WI38 (cell line): ENCODE measurements at regions not wholly inside any gene's neighbourhood (a gene's known extent, or its start where the extent isn't known, plus 50 kb on each side); places are given as distances from the start of the nearest gene placed in this dataset.

ENCODE experiments used
- H3K4me3 ChIP-seq: 2 replicates; pipeline ENCODE4 v1.5.1; 2011; ENCODE audit warnings: low read depth, mild to moderate bottlenecking, control low read depth, low read length
- TF ChIP-seq, protein P1 (sequence below): IDR thresholded peaks from 2 replicates; pipeline ENCODE4 v1.5.1; 2012; ENCODE audit warnings: low read depth, mild to moderate bottlenecking, control low read depth, low read length

DNA sequence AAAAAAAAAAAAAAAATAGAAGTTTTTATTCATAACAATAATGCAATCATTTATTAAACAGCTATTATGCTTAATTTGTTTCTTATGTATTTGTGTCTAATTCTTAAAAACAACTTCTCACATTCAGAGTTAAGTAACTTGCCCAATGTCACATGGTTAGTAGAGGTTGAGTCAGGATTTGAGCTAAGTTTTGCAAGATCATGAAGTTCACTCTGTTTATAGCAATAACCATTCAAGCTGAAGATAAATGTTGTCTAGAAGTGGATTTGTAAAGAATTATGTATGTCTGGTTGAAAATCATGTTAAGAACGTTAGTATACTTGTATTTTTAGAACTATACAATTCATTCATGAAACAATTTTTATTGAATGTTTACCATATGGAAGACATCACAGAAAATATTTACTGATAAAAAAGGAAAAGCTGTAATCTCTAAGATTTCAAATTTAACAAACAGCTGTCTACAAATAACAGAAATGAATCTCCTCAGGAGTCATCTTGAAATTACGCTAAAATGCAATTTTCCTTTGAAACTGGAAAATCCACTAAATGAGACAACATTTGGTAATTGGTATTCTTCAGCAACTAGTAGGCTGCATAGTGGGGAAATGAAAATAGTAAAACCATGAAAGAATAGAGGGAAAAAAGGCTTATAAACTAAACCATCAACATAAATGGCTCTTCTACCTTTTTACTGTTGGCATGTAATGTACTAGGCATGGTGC lies 70.5 kb upstream of the AHR start:
- no peak overlapping the region for H3K4me3 ChIP-seq
- TF ChIP-seq, protein P1, sequence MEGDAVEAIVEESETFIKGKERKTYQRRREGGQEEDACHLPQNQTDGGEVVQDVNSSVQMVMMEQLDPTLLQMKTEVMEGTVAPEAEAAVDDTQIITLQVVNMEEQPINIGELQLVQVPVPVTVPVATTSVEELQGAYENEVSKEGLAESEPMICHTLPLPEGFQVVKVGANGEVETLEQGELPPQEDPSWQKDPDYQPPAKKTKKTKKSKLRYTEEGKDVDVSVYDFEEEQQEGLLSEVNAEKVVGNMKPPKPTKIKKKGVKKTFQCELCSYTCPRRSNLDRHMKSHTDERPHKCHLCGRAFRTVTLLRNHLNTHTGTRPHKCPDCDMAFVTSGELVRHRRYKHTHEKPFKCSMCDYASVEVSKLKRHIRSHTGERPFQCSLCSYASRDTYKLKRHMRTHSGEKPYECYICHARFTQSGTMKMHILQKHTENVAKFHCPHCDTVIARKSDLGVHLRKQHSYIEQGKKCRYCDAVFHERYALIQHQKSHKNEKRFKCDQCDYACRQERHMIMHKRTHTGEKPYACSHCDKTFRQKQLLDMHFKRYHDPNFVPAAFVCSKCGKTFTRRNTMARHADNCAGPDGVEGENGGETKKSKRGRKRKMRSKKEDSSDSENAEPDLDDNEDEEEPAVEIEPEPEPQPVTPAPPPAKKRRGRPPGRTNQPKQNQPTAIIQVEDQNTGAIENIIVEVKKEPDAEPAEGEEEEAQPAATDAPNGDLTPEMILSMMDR: no peak

DNA sequence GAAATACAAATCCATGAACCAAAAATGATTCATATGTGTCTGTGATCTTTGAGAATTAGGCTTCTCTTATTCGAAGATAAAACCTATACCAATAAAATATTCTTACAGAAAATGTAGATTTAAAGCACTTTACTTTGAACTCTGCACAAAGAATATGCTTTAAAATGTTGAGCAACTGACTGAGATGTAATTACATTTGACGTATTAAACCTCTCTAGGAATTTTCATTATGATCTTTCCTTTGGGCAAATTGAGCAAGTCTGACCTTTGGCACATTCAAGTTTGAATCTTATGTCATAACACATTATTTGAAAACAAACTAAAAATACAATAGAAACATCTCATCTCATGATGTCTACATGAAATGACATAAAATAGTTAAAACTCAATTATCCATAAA lies 69.2 kb upstream of the AHR start:
- TF ChIP-seq, protein P1: no peak
- H3K4me3 ChIP-seq: no peak overlapping the region

DNA sequence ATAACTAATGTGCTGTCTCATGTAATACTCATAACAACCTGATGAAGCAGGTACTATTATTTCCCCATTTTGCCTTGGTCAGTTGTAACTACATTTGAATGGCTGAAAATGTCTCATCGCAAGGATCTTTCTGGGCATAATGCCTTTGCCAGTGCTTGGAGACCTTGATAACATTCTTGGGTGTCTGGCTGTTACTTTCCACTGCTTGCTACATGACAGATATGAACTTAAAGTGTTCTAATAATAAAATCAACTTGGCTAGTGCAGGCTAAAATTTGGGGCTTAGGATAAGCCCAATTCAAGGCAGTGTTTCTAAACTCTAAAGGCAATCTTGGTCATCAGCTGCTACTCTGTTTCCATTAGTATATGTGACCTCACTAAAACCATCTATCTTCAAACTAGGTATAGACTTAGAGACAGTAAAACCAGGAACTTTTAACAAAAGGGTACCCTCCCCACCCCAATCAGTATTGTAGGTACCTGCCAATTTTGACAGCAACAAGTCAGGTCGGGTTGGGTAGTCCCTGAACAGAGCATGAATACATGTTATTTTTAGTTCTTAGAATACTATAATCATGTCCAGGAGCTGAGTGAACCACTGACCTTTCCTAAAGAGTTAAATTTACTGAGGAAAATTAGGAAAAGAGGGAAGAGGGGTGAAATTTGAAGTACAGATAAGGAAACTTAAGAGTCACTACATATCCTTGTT lies 68.2 kb upstream of the AHR start:
- TF ChIP-seq, protein P1: no peak
- H3K4me3 ChIP-seq: no peak overlapping the region

DNA sequence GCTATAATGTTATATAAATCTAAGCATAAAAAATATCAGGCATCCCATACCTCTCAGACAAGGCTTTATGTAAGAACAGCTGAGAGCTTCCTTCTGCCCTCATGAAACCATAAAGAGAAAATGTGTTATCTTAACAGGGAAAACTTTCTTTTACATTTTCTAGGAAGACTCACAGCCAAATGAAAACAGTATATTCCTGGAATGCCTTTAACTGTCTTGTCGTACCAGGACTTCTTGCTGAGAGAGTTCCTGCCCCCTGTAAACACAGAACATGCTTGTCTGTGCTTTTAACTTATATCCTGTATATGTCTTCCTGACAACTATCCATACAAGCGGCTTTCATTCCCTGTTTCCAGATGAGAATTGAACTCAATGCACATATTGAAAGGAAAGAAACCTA lies 64.8 kb upstream of the AHR start:
- no peak overlapping the region for H3K4me3 ChIP-seq
- TF ChIP-seq, protein P1: no peak

DNA sequence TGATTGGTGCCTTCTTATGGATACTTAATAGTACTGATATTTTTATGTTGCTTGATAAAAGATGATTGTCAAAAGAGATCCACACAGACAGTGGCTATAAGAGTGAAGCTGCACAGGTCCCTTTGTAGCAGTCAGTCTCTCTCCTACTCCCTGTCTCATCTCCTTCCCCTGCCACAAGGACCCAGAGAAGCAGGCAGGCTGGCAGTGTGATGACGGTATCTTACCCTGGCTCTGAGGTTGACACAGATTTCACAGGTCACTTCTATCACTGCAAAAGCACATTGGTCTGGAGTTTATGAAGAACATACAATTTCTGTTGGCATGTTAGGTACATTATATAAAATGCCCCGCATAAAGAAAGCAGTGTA lies 64.4 kb upstream of the AHR start:
- TF ChIP-seq, protein P1: no peak
- no peak overlapping the region for H3K4me3 ChIP-seq

DNA sequence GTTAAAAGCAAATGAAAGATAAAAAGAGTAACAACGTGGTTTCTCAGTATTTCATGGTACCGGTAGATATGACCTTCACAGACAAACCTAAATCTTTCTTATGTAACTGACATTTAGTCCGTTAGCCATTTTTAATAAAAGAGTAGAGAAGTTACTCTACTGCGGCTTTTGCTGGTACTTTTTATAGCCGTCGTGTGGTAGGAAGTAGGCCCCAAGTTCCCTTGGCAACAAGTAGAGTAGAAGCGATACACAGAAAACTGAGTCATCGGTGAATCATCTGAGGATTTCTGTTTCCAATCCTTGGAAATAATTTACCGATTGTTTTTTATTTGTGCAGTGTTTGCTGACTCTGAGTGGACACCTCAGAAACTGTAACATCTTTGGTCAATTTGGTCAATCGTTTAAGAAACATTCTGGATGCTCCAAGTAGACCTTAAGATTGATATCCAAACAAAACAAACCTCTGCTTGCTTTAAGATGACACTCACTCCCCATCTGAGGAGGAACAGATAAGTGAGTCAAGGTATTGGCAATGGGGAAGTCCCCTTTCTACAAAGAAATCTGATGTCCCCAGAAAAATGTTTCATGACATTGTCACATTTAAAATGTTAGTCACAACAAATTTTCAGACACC lies 63.9 kb upstream of the AHR start:
- TF ChIP-seq, protein P1: no peak
- H3K4me3 ChIP-seq: no peak overlapping the region

DNA sequence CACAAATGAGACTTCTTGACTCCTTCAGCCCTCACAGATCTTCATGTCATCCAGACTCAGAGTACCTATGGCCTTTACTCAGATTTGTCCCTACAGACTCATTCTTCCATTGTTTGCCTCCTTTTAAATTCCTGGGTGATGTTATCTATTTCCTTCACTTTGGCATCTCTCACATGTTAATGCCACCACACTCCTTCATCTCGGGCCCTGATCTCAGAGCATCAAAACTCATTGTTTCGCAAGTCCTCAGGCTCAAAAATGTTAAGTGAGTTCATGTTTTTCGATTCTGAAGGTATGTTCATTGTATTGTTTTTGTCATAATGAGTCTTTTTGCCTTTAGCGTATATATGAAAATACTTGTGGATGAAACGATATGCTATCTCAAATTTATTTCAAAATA lies 62.3 kb upstream of the AHR start:
- TF ChIP-seq, protein P1: no peak
- H3K4me3 ChIP-seq: no peak overlapping the region
